IMR-90 (cell line): ENCODE measurements at regions not wholly inside any gene's neighbourhood (a gene's known extent, or its start where the extent isn't known, plus 50 kb on each side); places are given as distances from the start of the nearest gene placed in this dataset.

ENCODE experiments used
- ATAC-seq: fragments of 200-7000 bp; cut with Tn5 transposase; 2 replicates; pipeline ENCODE4 v1.9.1; 2020; ENCODE audit warnings: low read depth, mild to moderate bottlenecking, moderate library complexity
- BruUV-seq: library from RNA; stranded (reverse); fragments of 400-500 nt; replicated peaks from 2 replicates; lab custom pipeline; 2021; lab: Mats Ljungman, UMichigan
- CTCF ChIA-PET: fragments of 300-600 bp; formaldehyde crosslinking; extraction: SDS; loops from one replicate; lab custom pipeline; 2021; ENCODE audit warnings: antibody characterized with exemption; lab: Yijun Ruan, JAX
- POLR2A ChIA-PET: fragments of 300-600 bp; sonication (Branson Sonifier 250); formaldehyde crosslinking; loops from one replicate; lab custom pipeline; 2022; ENCODE audit warnings: antibody characterized with exemption; ENCODE audit not compliant: unreplicated experiment; lab: Charles Lee
- DNase-seq: peaks from one replicate; pipeline ENCODE4 v3.0.0; 2013
- H2AFZ ChIP-seq: replicated peaks from 2 replicates; pipeline ENCODE3; 2013; ENCODE audit warnings: low read length, mild to moderate bottlenecking; ENCODE audit not compliant: poor library complexity
- H2AK5ac ChIP-seq: 2 replicates; pipeline ENCODE4 v1.6.1; 2013; ENCODE audit warnings: low read depth, low read length, inconsistent platforms
- H2AK9ac ChIP-seq: replicated peaks from 2 replicates; pipeline ENCODE3; 2013; ENCODE audit warnings: mild to moderate bottlenecking, low read depth, low read length, moderate library complexity; ENCODE audit not compliant: poor library complexity
- H2BK120ac ChIP-seq: 2 replicates; pipeline ENCODE4 v1.6.1; 2013; ENCODE audit warnings: low read depth, low read length, inconsistent platforms
- H2BK15ac ChIP-seq: 3 replicates; pipeline ENCODE4 v1.6.1; 2013; ENCODE audit warnings: low read depth, low read length, inconsistent platforms
- H2BK20ac ChIP-seq: 2 replicates; pipeline ENCODE4 v1.6.1; 2013; ENCODE audit warnings: low read depth, mild to moderate bottlenecking, inconsistent platforms, low read length, moderate library complexity
- H2BK5ac ChIP-seq: 2 replicates; pipeline ENCODE4 v1.6.1; 2013; ENCODE audit warnings: mild to moderate bottlenecking, low read depth, low read length, inconsistent platforms; ENCODE audit not compliant: poor library complexity, severe bottlenecking
- H3K14ac ChIP-seq: replicated peaks from 2 replicates; pipeline ENCODE4 v1.6.1; 2013; ENCODE audit warnings: low read depth, low read length, inconsistent platforms
- H3K18ac ChIP-seq: 2 replicates; pipeline ENCODE4 v1.6.1; 2013; ENCODE audit warnings: low read depth, low read length, control low read depth
- H3K23ac ChIP-seq: 2 replicates; pipeline ENCODE4 v1.6.1; 2013; ENCODE audit warnings: low read depth, low read length, inconsistent platforms
- H3K27ac ChIP-seq: 2 replicates; pipeline ENCODE4 v1.5.1; 2013; ENCODE audit warnings: mild to moderate bottlenecking, control low read depth, low read length; ENCODE audit not compliant: insufficient read depth
- H3K27me3 ChIP-seq: 2 replicates; pipeline ENCODE4 v1.6.1; 2013; ENCODE audit warnings: low read length; ENCODE audit not compliant: control insufficient read depth, insufficient read depth
- H3K36me3 ChIP-seq: 2 replicates; pipeline ENCODE4 v1.6.1; 2013; ENCODE audit warnings: low read length, mixed read lengths; ENCODE audit not compliant: control insufficient read depth, insufficient read depth
- H3K4ac ChIP-seq: 2 replicates; pipeline ENCODE4 v1.6.1; 2013; ENCODE audit warnings: low read depth, low read length, inconsistent platforms
- H3K4me1 ChIP-seq: 2 replicates; pipeline ENCODE4 v1.6.1; 2013; ENCODE audit warnings: low read length, mixed read lengths; ENCODE audit not compliant: control insufficient read depth, insufficient read depth
- H3K4me2 ChIP-seq: 2 replicates; pipeline ENCODE4 v1.6.1; 2013; ENCODE audit warnings: low read depth, mild to moderate bottlenecking, control low read depth, low read length, moderate library complexity
- H3K4me3 ChIP-seq: 2 replicates; pipeline ENCODE4 v1.5.1; 2013; ENCODE audit warnings: low read depth, mild to moderate bottlenecking, control low read depth, low read length, moderate library complexity; ENCODE audit not compliant: insufficient read depth
- H3K56ac ChIP-seq: 2 replicates; pipeline ENCODE4 v1.6.1; 2013; ENCODE audit warnings: low read length, inconsistent platforms; ENCODE audit not compliant: insufficient read depth; ENCODE audit errors: extremely low read depth
- H3K79me1 ChIP-seq, 2 experiments: 2 replicates each; pipeline ENCODE4 v1.6.1; 2013; ENCODE audit warnings: low read length in 2 of 2, inconsistent platforms in 1 of 2, low read depth in 1 of 2
- H3K9ac ChIP-seq: 2 replicates; pipeline ENCODE4 v1.6.1; 2013; ENCODE audit warnings: low read depth, low read length, control low read depth
- H3K9me1 ChIP-seq: 2 replicates; pipeline ENCODE4 v1.6.1; 2013; ENCODE audit warnings: low read length, inconsistent platforms; ENCODE audit not compliant: insufficient read depth
- H3K9me3 ChIP-seq: 2 replicates; pipeline ENCODE4 v1.6.1; 2013; ENCODE audit warnings: low read length; ENCODE audit not compliant: control insufficient read depth, insufficient read depth
- H4K20me1 ChIP-seq: 2 replicates; pipeline ENCODE4 v1.6.1; 2013; ENCODE audit warnings: low read length, inconsistent platforms; ENCODE audit not compliant: insufficient read depth
- H4K5ac ChIP-seq: 2 replicates; pipeline ENCODE4 v1.6.1; 2013; ENCODE audit warnings: mild to moderate bottlenecking, low read depth, low read length, control low read depth
- H4K8ac ChIP-seq, 2 experiments: 2 replicates each; pipeline ENCODE4 v1.6.1; 2013; ENCODE audit warnings: low read depth in 2 of 2, low read length in 2 of 2, control low read depth in 1 of 2, inconsistent platforms in 1 of 2
- H4K91ac ChIP-seq: 2 replicates; pipeline ENCODE4 v1.6.1; 2013; ENCODE audit warnings: low read depth, low read length, inconsistent platforms; ENCODE audit not compliant: insufficient read depth
- BHLHE40 ChIP-seq: fragments of 150-350 bp; IDR thresholded peaks from 2 replicates; pipeline ENCODE4 v1.6.1; 2016; ENCODE audit warnings: mild to moderate bottlenecking, low read depth, low read length
- CEBPB ChIP-seq: IDR thresholded peaks from 2 replicates; pipeline ENCODE4 v1.6.1; 2012; ENCODE audit warnings: low read depth, low read length, improper control_type of control experiment
- CHD1 ChIP-seq: IDR thresholded peaks from 2 replicates; pipeline ENCODE4 v1.6.1; 2012; ENCODE audit warnings: low read depth, low read length, improper control_type of control experiment
- CTCF ChIP-seq: conservative IDR thresholded peaks from 2 replicates; pipeline ENCODE4 v1.5.1; 2012; ENCODE audit warnings: mild to moderate bottlenecking, low read depth, low read length, improper control_type of control experiment
- MAFK ChIP-seq: IDR thresholded peaks from 2 replicates; pipeline ENCODE4 v1.6.1; 2012; ENCODE audit warnings: low read depth, low read length, improper control_type of control experiment
- MAZ ChIP-seq: IDR thresholded peaks from 2 replicates; pipeline ENCODE4 v1.6.1; 2012; ENCODE audit warnings: low read depth, mild to moderate bottlenecking, low read length, improper control_type of control experiment, moderate library complexity, borderline replicate concordance
- MXI1 ChIP-seq: IDR thresholded peaks from 2 replicates; pipeline ENCODE4 v1.6.1; 2012; ENCODE audit warnings: low read depth, mild to moderate bottlenecking, low read length, moderate library complexity, borderline replicate concordance
- NFE2L2 ChIP-seq: fragments of 150-350 bp; IDR thresholded peaks from 2 replicates; pipeline ENCODE4 v1.6.1; 2016; ENCODE audit warnings: low read depth, mild to moderate bottlenecking, low read length
- POLR2A ChIP-seq: IDR thresholded peaks from 2 replicates; pipeline ENCODE4 v1.6.1; 2012; ENCODE audit warnings: mild to moderate bottlenecking, low read depth, low read length
- RAD21 ChIP-seq: IDR thresholded peaks from 2 replicates; pipeline ENCODE4 v1.6.1; 2012; ENCODE audit warnings: low read length, improper control_type of control experiment
- RCOR1 ChIP-seq: IDR thresholded peaks from 2 replicates; pipeline ENCODE4 v1.6.1; 2012; ENCODE audit warnings: mild to moderate bottlenecking, low read length, improper control_type of control experiment; ENCODE audit not compliant: insufficient replicate concordance
- RFX5 ChIP-seq: IDR thresholded peaks from 2 replicates; pipeline ENCODE4 v1.8.0; 2012; ENCODE audit warnings: low read depth, mild to moderate bottlenecking, low read length, moderate library complexity
- SMC3 ChIP-seq: fragments of 150-350 bp; IDR thresholded peaks from 2 replicates; pipeline ENCODE4 v1.6.1; 2016; ENCODE audit warnings: low read depth, mild to moderate bottlenecking, antibody characterized with exemption, low read length, moderate library complexity
- WGBS, 2 experiments: methylation state at CpG; one replicate each; pipeline versions ENCODE4 v1.1.5 to v1.1.7; 2013; ENCODE audit warnings: missing lambda C conversion rate in 2 of 2; ENCODE audit not compliant: insufficient read length in 1 of 2; ENCODE audit errors: extremely low coverage in 2 of 2; 5-methylcytosine and 5-hydroxymethylcytosine counted together
- dilution Hi-C: fragments of 300-500 bp; cut with HindIII; formaldehyde crosslinking; loops from one replicate; pipeline ENCODE4 v1.14.3; 2018; ENCODE audit warnings: low sequenced_read_pairs; ENCODE audit not compliant: unreplicated experiment
- in situ Hi-C: fragments of 300-500 bp; cut with MboI; formaldehyde crosslinking; loops from 3 replicates; pipeline ENCODE4 v1.14.3; 2019; ENCODE audit warnings: low sequenced_read_pairs, inconsistent platforms, mixed read lengths
- intact Hi-C: fragments of 100-400 bp; cut with micrococcal nuclease; formaldehyde crosslinking; loops from 2 replicates; pipeline ENCODE4 v1.10.0; 2022
- TF ChIP-seq, protein P1 (sequence below): fragments of 150-350 bp; IDR thresholded peaks from 2 replicates; pipeline ENCODE4 v1.6.1; 2017; ENCODE audit warnings: mild to moderate bottlenecking, antibody characterized with exemption, low read length, low read depth
- TF ChIP-seq, protein P2 (sequence below): fragments of 150-350 bp; IDR thresholded peaks from 2 replicates; pipeline ENCODE4 v1.6.1; 2016; ENCODE audit warnings: low read depth, mild to moderate bottlenecking, low read length, moderate library complexity, borderline replicate concordance

GRCh38 chr20:43331906-43332305 lies 125.8 kb upstream of the SRSF6 start:
- no peak overlapping the region for H4K8ac ChIP-seq
- ATAC-seq (no peak), DNase-seq (no peak)
- H3K9me1 ChIP-seq = no peaks in the 10 kb centered on the region
- no peak overlapping the region for H3K4me2 ChIP-seq
- CTCF ChIA-PET = no interaction called here
- H3K14ac ChIP-seq = no peak overlapping the region
- POLR2A ChIA-PET = no interaction called here
- H3K27me3 ChIP-seq = no peaks in the 10 kb centered on the region
- WGBS, 2 experiments = no CpG with 5 or more reads among the region's 13 CpGs
- TF ChIP-seq MAZ (no peak), CEBPB (no peak), RCOR1 (no peak), NFE2L2 (no peak), RFX5 (no peak), RAD21 (no peak), MAFK (no peak), CTCF (no peak), CHD1 (no peak), SMC3 (no peak), BHLHE40 (no peak), MXI1 (no peak), POLR2A (no peak)
- TF ChIP-seq, protein P1, sequence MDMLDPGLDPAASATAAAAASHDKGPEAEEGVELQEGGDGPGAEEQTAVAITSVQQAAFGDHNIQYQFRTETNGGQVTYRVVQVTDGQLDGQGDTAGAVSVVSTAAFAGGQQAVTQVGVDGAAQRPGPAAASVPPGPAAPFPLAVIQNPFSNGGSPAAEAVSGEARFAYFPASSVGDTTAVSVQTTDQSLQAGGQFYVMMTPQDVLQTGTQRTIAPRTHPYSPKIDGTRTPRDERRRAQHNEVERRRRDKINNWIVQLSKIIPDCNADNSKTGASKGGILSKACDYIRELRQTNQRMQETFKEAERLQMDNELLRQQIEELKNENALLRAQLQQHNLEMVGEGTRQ = no peak
- TF ChIP-seq, protein P2, sequence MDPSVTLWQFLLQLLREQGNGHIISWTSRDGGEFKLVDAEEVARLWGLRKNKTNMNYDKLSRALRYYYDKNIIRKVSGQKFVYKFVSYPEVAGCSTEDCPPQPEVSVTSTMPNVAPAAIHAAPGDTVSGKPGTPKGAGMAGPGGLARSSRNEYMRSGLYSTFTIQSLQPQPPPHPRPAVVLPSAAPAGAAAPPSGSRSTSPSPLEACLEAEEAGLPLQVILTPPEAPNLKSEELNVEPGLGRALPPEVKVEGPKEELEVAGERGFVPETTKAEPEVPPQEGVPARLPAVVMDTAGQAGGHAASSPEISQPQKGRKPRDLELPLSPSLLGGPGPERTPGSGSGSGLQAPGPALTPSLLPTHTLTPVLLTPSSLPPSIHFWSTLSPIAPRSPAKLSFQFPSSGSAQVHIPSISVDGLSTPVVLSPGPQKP = no peak
- no peaks in the 10 kb centered on the region for H3K36me3 ChIP-seq
- no peak overlapping the region for H3K56ac ChIP-seq
- no peak overlapping the region for H3K9ac ChIP-seq
- H2BK15ac ChIP-seq = no peak overlapping the region
- H2AK5ac ChIP-seq = no peak overlapping the region
- no peak overlapping the region for H3K27ac ChIP-seq
- no peak overlapping the region for H2BK5ac ChIP-seq
- no peak overlapping the region for H2BK20ac ChIP-seq
- no peaks in the 10 kb centered on the region for H3K79me1 ChIP-seq
- H3K9me3 ChIP-seq = peaks cover 11% of the 10 kb centered on the region; the same call in 1 of the 2 replicates
- H4K5ac ChIP-seq = no peak overlapping the region
- no peak overlapping the region for H3K23ac ChIP-seq
- H2AK9ac ChIP-seq = no peak overlapping the region
- H4K91ac ChIP-seq = no peak overlapping the region
- no peaks in the 10 kb centered on the region for H3K4me1 ChIP-seq
- no peak overlapping the region for H3K4ac ChIP-seq
- no TSS peak for BruUV-seq
- intact Hi-C loops = no loop called here
- in situ Hi-C loops = no loop called here
- H4K20me1 ChIP-seq = no peaks in the 10 kb centered on the region
- H3K18ac ChIP-seq = no peak overlapping the region
- H2AFZ ChIP-seq = no peak overlapping the region
- dilution Hi-C loops = no loop called here
- H3K4me3 ChIP-seq = no peak overlapping the region
- no peak overlapping the region for H2BK120ac ChIP-seq
